Astrocyte (in vitro differentiated cells and primary cell): ENCODE measurements at regions not wholly inside any gene's neighbourhood (a gene's known extent, or its start where the extent isn't known, plus 50 kb on each side); places are given as distances from the start of the nearest gene placed in this dataset.

ENCODE experiments used
- EZH2 ChIP-seq: IDR thresholded peaks from 2 replicates; pipeline ENCODE4 v1.6.1; 2012; ENCODE audit warnings: mild to moderate bottlenecking, low read length, inconsistent platforms; ENCODE audit not compliant: insufficient read depth
- TF ChIP-seq, protein P1 (sequence below): IDR thresholded peaks from 2 replicates; pipeline ENCODE4 v1.5.1; 2011; ENCODE audit warnings: low read depth, mild to moderate bottlenecking, inconsistent platforms, low read length, moderate library complexity; ENCODE audit not compliant: insufficient read depth

DNA sequence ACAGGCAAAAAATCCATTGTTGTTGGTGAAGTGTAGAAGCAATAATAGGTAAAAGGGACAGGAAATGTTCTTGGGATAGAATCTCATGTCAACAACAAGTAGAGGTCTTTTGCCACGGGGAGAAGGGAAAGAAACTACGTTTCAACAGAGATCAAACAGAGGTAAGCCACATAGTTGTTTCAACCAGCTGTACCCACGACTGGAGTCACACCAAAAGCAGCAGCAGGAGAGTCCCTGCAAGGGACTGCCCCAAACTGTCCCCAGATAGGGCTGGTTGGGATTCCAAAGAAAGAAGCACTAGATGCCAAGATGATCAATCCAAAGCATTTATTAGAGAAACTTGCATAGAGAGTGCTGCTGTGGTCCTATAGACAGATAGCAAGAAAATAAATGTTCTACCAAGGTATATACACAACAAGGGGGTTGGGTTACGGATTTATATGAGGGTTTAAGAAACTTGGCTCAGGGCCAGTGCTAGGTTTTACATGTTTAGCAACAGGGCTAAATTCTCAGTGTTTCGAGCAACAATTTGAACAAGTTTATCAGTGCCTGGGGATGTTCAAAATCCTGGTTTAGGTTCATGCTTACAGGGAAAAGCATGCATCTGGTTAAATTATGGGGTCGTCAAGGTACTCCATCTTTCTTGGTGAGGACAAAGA is 466.5 kb downstream of the MMUT start:
- TF ChIP-seq, protein P1, sequence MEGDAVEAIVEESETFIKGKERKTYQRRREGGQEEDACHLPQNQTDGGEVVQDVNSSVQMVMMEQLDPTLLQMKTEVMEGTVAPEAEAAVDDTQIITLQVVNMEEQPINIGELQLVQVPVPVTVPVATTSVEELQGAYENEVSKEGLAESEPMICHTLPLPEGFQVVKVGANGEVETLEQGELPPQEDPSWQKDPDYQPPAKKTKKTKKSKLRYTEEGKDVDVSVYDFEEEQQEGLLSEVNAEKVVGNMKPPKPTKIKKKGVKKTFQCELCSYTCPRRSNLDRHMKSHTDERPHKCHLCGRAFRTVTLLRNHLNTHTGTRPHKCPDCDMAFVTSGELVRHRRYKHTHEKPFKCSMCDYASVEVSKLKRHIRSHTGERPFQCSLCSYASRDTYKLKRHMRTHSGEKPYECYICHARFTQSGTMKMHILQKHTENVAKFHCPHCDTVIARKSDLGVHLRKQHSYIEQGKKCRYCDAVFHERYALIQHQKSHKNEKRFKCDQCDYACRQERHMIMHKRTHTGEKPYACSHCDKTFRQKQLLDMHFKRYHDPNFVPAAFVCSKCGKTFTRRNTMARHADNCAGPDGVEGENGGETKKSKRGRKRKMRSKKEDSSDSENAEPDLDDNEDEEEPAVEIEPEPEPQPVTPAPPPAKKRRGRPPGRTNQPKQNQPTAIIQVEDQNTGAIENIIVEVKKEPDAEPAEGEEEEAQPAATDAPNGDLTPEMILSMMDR, result no peak
- no peak for TF ChIP-seq EZH2
